ENCODE measurements at regions not wholly inside any gene's neighbourhood (a gene's known extent, or its start where the extent isn't known, plus 50 kb on each side); places are given as distances from the start of the nearest gene placed in this dataset.

- TF ChIP-seq CTCF (IDR thresholded peaks at IDR 0.05; ENCODE audit: poor library complexity) (no peak), EZH2 (IDR thresholded peaks at IDR 0.05; ENCODE audit: borderline replicate concordance) (no peak)
These were observed 211.7 kb upstream of the GADL1 start for GRCh38 chr3:31106204-31106603.
